ENCODE measurements at regions not wholly inside any gene's neighbourhood (a gene's known extent, or its start where the extent isn't known, plus 50 kb on each side); places are given as distances from the start of the nearest gene placed in this dataset.
"Not testable (repeated sequence)": the region's sequence is repeated elsewhere in the genome, so short reads cannot be mapped to it uniquely, and the experiment has no call there.

DNA sequence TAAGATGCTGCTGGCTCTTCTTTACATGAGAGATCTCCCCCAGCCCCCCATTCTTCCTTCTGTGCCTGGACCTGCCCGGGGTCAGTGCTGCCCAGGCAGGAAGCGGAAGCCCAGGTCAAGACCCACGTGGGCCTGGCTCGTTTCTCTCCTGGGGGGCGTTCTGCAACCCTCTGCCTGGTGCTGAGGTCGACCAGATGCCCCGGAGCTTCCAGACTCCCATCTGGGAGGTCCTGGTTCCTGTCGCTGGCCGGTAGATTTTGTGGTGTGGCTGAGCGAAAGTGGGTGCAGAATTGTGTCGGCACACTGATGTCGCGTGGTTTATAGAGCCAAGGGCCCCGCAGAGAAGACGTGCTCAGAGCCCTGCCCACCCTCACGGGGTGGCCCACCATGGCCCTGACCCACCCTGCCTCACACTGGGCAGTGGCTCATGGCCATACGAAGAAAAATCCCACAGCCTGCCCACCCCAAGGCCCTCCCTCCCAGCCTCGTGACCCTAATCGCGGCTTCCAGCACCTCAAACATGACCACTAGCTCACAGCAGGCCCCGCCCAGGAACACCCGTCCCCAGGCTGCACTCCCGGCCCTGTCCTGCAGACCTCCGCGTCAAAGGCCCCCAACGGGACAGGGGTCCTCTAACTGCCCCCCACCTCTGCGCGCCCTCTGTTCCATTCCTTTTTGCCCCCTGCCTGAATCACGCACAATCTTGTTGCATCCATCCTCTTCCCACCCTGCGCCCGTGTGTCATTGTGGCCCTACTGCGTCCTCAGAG, 443.2 kb upstream of the ZNF722 start:
- DNase-seq (ENCODE audit: low spot score); ATAC-seq (ENCODE audit: low FRiP score): not testable (repeated sequence)

- not testable (repeated sequence) for ATAC-seq (ENCODE audit: low FRiP score); DNase-seq (ENCODE audit: low spot score)
These were observed 442.4 kb upstream of the ZNF722 start for GRCh38 chr7:63556223-63556622.

- not testable (repeated sequence) for ATAC-seq (ENCODE audit: low FRiP score); DNase-seq (ENCODE audit: low spot score)
These were observed 439.6 kb upstream of the ZNF722 start for GRCh38 chr7:63559016-63559415.

DNA sequence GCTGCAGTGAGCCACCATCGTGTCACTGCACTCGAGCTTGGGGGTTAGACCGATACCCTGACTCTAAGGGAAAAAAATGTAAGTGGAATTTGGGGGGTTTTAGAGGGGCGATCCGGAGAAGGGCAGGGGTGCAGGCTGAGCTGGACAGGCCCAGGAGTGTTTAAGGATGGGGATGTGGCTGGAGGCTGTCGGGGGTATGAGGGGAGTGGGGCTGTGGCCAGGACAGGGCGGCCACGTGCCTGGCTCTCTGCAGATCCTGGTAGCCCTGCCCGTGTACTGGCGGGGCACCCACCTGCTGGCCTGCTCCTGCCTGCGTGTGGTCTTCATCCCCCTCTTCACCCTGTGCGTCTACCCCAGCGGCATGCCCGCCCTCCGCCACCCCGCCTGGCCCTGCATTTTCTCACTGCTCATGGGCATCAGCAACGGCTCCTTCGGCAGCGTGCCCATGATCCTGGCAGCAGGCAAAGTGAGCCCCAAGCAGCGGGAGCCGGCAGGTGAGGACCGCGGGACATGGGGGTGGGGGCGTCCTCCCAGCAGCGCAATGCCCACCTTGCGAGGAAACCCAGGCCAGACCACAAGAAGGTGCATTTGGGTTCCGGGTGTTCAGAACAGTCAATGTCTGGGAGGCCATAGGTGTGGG, 438.7 kb upstream of the ZNF722 start:
- not testable (repeated sequence) for ATAC-seq (ENCODE audit: low FRiP score); DNase-seq (ENCODE audit: low spot score)

GRCh38 chr7:63561911-63562310, 436.7 kb upstream of the ZNF722 start:
- ATAC-seq (ENCODE audit: low FRiP score); DNase-seq (ENCODE audit: low spot score): not testable (repeated sequence)

- not testable (repeated sequence) for ATAC-seq (ENCODE audit: low FRiP score); DNase-seq (ENCODE audit: low spot score)
These were observed 436.1 kb upstream of the ZNF722 start for GRCh38 chr7:63562364-63563060.

DNA sequence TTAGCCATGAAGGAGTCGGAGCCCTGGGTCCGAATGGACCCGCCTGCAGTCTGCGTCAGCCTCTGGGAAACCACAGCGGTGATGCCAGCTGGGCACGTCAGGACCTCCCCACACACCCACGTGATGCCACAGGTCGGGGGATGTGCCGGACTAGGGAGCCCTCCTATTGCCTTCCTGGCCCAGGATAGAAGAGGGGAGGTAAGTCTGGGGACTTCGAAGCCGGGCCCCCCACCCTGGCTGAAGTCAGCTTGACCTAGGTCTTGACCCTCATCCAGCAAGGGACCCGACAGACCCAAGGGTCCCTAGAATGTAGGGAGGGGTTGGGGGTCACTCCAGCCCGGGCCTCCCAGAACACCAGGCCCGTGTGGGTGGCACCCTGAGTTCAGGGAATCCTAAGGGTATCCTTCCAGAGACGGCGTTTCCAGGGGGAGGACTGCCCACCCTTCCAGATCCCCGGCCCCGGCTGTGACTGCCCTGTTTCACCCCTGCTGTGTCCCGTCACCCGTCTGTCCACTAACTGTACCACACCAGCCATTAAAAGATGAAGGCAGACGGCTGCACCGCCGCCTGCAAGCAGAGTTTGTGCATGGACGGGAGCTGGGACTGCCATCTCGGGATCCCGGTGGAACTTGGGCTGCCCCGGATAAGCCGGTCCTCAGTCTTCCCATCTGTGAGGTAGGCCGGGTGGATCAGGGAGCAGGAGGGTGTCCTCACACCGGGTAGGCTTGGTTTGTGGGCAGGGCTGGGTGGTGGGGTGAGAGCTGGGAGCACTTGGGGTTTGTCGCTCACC, 435.3 kb upstream of the ZNF722 start:
- not testable (repeated sequence) for ATAC-seq (ENCODE audit: low FRiP score); DNase-seq (ENCODE audit: low spot score)

GRCh38 chr7:63564882-63565281, 433.8 kb upstream of the ZNF722 start:
- ATAC-seq (ENCODE audit: low FRiP score); DNase-seq (ENCODE audit: low spot score): not testable (repeated sequence)

GRCh38 chr7:63566886-63567285, 431.8 kb upstream of the ZNF722 start:
- not testable (repeated sequence) for ATAC-seq (ENCODE audit: low FRiP score); DNase-seq (ENCODE audit: low spot score)

- ATAC-seq (ENCODE audit: low FRiP score); DNase-seq (ENCODE audit: low spot score): not testable (repeated sequence)
These were observed 431.0 kb upstream of the ZNF722 start for GRCh38 chr7:63567636-63568035.

GRCh38 chr7:63568571-63569313, 429.9 kb upstream of the ZNF722 start:
- DNase-seq (ENCODE audit: low spot score); ATAC-seq (ENCODE audit: low FRiP score): not testable (repeated sequence)

DNA sequence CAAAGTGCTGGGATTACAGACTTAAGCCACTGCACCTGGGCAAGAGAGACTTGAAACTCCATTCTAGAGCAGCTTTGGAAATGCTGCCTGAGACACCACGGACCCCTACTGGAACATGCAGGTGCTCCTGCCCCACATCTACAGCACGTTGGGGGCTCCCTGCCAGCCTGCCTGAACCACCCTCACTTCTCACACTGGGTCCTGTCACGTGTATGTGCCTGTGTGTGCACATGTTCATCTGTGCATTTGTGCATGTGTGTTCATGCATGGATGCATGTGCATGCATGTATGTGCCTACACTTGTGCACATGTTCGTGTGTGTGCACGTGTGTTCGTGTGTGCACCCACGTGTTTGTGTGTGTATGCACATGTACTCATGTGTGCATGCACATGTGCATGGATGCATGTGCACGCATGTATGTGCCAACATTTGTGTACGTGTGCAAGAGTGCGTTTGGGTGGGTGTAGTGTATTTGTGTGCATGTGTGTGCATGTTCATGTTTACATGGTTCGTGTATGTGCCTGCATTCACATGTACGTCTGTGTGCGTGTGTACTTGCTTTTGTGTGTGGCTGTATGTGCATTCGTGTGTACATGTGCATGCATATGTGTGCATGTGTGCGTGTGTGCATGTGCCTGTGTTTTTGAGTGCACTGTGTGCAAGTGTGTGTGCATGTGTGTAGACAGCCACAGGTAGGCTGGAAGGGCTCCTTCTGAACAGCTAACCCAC, 428.1 kb upstream of the ZNF722 start:
- DNase-seq (ENCODE audit: low spot score); ATAC-seq (ENCODE audit: low FRiP score): not testable (repeated sequence)

- not testable (repeated sequence) for ATAC-seq (ENCODE audit: low FRiP score); DNase-seq (ENCODE audit: low spot score)
These were observed 426.5 kb upstream of the ZNF722 start for GRCh38 chr7:63572196-63572595.

DNA sequence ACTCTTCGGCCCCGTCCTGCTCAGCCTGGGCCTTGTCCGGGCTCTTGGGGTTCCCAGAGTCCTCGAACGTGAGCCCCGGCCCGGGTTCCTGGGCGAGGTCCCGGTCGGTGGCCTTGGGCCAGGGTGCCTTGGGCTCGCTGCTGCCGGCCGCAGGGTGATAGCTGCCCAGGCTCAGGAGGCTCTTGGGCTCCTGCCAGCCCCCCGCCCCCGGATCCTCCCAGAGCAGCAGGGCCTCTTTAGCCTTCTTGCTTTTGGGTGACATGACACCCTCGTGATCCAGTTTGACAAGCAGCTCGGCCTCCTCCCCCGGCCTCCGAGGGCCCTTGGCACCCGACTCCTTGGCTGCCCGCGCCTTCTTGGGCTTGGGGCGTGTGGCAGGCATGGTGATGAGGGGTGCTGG, 425.7 kb upstream of the ZNF722 start:
- ATAC-seq (ENCODE audit: low FRiP score); DNase-seq (ENCODE audit: low spot score): not testable (repeated sequence)

DNA sequence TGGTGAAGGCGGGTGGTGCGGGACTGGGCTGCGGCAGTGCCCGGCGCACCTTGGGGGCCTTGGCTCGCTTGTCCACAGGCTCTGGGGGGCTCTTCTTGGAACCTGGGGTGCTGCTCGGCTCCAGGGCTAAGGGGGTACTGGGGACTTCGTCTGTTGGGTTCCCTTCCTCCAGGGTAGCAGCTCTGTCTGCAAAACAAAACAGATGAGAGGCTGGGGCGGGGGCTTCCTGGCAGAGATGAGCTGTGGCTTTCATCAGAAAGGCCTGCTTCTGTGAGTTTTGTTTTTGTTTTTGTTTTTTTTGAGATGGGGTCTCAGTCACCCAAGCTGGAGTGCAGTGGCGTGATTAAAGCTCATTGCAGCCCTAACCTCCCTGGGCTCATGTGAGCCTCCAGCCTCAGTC, 425.2 kb upstream of the ZNF722 start:
- not testable (repeated sequence) for DNase-seq (ENCODE audit: low spot score); ATAC-seq (ENCODE audit: low FRiP score)

GRCh38 chr7:63576421-63576820, 422.2 kb upstream of the ZNF722 start:
- ATAC-seq (ENCODE audit: low FRiP score); DNase-seq (ENCODE audit: low spot score): not testable (repeated sequence)

- not testable (repeated sequence) for ATAC-seq (ENCODE audit: low FRiP score); DNase-seq (ENCODE audit: low spot score)
These were observed 421.6 kb upstream of the ZNF722 start for GRCh38 chr7:63577066-63577465.

DNA sequence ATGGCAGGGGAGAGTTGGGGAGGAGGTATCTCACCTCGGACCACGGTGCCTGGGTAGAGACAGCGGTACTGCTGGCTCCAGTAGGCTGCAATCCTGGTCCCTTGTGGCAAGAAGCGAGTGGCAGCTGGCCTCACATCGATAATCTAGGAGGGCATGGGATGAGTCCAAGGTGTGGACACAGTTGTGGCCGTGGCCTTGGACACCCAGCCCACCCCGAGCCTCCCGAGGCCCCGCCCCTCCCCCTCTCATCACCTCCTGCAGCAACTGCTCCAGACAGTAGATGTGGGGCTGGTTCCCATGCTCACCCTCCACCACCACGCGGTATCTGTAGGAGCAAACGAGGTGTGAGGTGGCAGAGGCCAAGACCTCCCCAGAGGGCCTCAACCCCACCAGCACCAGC, 418.6 kb upstream of the ZNF722 start:
- not testable (repeated sequence) for ATAC-seq (ENCODE audit: low FRiP score); DNase-seq (ENCODE audit: low spot score)

All from omental fat pad (tissue), 1 donor.